Non-pigmented ciliary epithelial cell (primary cell): ENCODE measurements at regions not wholly inside any gene's neighbourhood (a gene's known extent, or its start where the extent isn't known, plus 50 kb on each side); places are given as distances from the start of the nearest gene placed in this dataset.

ENCODE experiments used
- DNase-seq: peaks from one replicate; pipeline ENCODE4 v3.0.0-alpha.2; 2010; ENCODE audit warnings: low read depth

- DNase-seq = no peak
These were observed 69.2 kb downstream of the INHBA start for GRCh38 chr7:41633690-41634089.

- no peak for DNase-seq
These were observed 72.1 kb downstream of the INHBA start for GRCh38 chr7:41630741-41631140.

- no peak for DNase-seq
These were observed 73.2 kb downstream of the INHBA start for GRCh38 chr7:41629711-41630111.

- DNase-seq = peak; percentile 22
These were observed 74.0 kb downstream of the INHBA start for GRCh38 chr7:41628901-41629300.

- DNase-seq = no peak
These were observed 75.1 kb downstream of the INHBA start for GRCh38 chr7:41627645-41628298.

- DNase-seq = no peak
These were observed 78.1 kb downstream of the INHBA start for GRCh38 chr7:41624818-41625217.

GRCh38 chr7:41621953-41622831 lies 80.7 kb downstream of the INHBA start:
- no peak for DNase-seq

GRCh38 chr7:41617987-41618386 lies 84.9 kb downstream of the INHBA start:
- DNase-seq = no peak

- DNase-seq = no peak
These were observed 90.1 kb downstream of the INHBA start for GRCh38 chr7:41612798-41613197.

- no peak for DNase-seq
These were observed 90.5 kb downstream of the INHBA start for GRCh38 chr7:41612386-41612785.

- DNase-seq = no peak
These were observed 94.4 kb downstream of the INHBA start for GRCh38 chr7:41608447-41608846.

GRCh38 chr7:41603985-41604384 lies 98.9 kb downstream of the INHBA start:
- DNase-seq = no peak

- DNase-seq = no peak
These were observed 103.1 kb downstream of the INHBA start for GRCh38 chr7:41599760-41600159.

- no peak for DNase-seq
These were observed 110.1 kb downstream of the INHBA start for GRCh38 chr7:41592794-41593193.

GRCh38 chr7:41592236-41592635 lies 110.7 kb downstream of the INHBA start:
- no peak for DNase-seq

- DNase-seq = no peak
These were observed 111.9 kb downstream of the INHBA start for GRCh38 chr7:41590986-41591385.

GRCh38 chr7:41588341-41588740 lies 114.5 kb downstream of the INHBA start:
- DNase-seq = no peak

- DNase-seq = no peak
These were observed 115.8 kb downstream of the INHBA start for GRCh38 chr7:41586931-41587640.

GRCh38 chr7:41584746-41585145 lies 118.1 kb downstream of the INHBA start:
- DNase-seq = no peak

GRCh38 chr7:41582116-41582515 lies 120.8 kb downstream of the INHBA start:
- DNase-seq = no peak

GRCh38 chr7:41581041-41581440 lies 121.8 kb downstream of the INHBA start:
- no peak for DNase-seq

GRCh38 chr7:41579961-41580935 lies 122.6 kb downstream of the INHBA start:
- DNase-seq = peak; percentile 92
